NCI-H1436 (cell line): ENCODE measurements at regions not wholly inside any gene's neighbourhood (a gene's known extent, or its start where the extent isn't known, plus 50 kb on each side); places are given as distances from the start of the nearest gene placed in this dataset.

ENCODE experiments used
- DNase-seq: peaks from one replicate; lab custom pipeline; 2025; lab: John Stamatoyannopoulos, UW

DNA sequence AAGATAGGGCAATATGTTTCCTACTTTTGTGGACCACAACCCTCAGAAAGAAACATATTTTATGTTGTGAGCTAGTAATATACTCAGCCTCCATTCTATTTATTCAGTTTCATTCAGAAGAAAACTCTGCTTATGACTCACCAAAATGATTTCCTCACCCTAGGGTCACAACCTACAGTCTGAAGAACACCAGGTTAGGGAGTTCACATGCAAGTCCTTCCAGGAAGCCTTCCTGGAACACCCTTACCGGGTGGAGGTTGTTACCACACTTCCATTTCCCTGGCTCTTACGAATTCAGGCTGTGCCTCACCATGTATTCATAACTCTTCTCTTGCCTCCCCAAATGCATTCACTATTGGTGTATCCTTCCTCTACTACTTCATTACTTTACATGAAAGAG, 228.0 kb upstream of the ADAMTS9 start:
- DNase-seq: no peak

DNA sequence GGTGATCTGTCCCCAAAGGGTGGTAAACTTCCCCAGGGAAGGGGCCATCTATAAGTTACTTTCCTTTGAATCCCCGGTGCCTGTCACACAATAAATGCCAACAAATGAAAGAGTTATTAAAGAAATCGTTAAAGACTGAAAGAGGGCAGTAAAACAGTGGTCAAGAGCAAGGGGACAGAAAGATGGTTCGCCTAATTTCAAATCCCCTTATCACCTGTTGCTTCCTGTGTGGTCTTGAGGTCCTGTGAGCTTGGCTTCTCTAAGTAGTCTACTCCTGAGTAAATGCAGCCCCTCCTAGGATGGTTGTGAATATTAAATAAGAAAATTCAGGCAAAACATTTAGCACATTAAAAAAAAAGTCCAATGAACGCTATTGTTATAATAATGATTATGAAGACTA, 225.7 kb upstream of the ADAMTS9 start:
- DNase-seq: no peak

DNA sequence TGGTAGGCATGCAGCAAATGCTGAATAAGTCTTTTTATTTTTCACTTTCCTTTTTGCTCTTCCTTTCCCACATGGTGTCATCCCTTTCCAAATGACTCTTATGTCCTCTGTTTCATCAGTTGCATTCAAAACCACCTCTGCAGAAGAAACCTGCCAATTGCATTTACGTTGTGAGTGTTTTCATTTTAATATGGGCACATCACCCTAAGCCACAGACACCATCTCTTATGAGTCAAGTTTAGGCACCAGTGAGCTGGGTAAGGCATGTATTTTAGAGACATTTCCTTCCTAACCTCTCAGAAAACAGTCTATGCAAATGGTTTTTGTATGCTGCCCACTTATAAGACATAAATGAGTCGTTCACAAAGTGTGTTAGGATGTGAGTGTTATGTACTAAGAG, 223.3 kb upstream of the ADAMTS9 start:
- no peak for DNase-seq

DNA sequence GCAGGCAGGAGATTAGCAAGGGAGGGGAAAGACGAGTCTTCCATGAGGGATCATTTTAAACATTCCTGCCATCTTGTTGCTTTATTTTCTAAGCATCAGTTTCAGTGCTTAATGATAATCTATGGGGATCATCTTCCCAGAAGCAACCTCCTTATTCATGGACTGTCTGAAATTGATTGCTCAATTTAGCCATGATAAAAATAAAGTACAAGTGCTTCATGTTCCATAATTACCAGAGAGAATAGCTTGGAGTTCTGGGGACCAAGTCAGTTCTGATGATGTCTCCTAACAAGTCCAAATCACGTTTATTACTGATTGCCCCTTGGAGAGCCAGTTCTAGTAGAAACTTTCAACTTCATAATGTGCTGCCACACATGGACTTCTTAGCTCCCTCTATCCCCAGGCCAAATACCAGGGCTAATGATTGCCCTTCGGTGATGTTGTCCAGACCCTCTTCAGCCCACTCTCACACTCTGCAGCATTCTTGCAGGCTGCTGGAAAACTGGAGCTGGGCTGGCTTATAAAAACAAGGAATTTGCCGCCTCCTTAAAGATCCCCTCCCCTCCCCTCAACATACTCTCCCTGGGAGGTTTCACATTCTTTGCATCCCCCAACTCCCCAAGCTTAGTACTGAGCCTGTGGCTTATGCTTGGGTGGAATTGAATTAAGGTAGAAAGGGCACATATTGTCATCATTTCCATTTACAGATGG, 222.1 kb upstream of the ADAMTS9 start:
- no peak for DNase-seq

DNA sequence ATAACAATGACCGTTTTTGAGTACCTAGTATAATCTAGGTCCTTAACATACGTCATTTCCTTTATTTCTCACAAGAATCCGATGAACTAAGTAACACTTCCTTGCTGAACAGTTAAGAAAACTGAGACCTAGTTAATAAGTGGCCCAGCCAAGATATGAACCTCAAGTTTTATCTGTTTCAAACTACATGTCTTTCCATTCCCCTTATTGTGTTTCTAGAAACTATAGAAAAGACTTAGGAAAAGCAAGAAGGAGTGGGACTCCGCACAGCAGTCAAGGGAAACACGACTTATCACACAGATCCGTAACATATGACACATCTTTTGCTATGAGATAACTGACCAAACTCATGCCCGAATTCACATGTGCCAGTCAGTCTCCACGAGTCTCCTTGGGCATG, 221.2 kb upstream of the ADAMTS9 start:
- no peak for DNase-seq

DNA sequence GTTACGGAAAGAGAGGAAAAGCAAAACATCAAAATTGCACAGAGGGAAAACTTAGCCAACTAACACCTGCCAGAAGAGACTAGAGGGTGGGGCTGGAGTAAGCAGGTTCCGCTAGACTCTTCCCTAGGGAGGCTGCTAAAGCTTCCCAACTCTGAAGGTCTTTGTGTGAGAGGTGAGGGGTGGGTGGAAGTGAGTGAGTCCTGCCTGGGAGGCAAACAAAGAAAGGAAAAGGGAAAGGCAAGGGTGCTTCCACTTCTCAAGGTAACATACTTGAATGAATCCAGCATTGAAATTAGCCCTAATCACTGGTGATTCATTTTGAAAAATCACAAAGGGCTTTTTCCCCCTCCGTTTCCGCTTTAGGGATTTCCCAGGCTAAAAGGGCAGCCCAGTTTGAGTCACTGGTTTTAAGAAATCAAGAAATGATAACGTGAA, 220.5 kb upstream of the ADAMTS9 start:
- DNase-seq: no peak

DNA sequence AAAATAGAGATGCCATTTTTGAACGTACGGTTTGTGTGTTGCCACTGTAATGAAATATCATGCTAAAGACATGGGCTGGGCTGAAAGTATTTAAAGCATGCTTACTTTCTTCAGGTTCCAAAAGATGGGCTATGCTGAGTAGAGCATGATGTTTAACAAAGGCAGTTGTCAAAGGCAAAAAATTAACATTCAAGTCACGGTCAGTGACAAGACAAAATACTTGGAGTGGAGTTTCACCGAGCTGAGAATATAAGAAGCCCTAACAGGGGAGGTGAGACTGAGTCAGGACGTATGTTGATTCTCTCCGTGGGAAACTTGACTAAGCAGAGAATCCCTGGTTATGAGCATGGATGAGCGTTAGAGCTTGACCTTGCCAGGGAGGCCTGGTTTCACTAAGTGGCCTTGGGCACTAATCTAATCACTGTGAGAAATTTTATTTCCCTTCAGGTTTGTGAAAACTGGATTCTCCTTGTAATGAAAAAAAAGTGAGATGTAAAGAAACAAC, 218.2 kb upstream of the ADAMTS9 start:
- DNase-seq: no peak

DNA sequence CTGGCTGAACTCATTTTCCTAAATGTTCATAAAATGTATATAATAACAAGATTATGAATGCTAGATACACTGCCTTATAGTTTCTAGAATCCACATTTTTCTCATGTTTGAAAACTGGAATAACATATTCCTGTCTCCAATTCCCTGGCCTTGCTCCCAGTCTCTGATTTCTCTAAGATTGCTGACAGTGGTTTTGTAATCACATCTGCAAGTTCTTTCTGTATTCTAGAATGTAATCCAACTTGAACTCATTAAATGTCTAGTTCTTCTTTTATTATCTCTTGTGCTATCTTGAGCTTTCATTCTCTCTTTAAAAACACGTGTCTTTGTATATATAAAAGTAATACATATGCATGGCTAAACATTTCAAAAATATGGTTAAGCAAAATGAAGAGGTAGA, 215.2 kb upstream of the ADAMTS9 start:
- DNase-seq: no peak

DNA sequence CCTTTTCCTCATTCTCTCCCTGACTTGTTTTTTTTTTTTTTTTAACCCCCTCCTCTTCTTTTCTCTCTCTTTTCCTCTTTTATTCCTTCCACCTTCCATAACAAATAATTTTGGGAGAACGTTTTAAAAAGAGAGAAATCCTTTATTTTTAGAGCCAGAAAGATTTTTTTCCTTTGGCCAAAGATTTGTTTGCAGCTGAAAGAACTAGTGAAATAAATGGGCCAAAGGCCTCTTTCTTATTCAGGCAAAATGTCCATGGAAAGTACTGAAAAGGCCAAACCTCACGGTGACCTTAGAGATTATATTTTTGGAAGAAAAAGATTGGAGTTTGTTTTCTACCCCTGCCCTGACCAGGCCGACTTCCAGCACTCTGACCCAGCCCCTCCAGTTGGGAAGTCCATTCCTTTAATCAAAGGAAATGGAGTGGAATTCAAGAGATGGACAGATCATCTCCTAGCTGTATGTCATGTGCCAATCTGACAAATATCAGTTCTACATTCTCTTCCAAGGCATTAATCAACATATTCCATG, 214.3 kb upstream of the ADAMTS9 start:
- no peak for DNase-seq

DNA sequence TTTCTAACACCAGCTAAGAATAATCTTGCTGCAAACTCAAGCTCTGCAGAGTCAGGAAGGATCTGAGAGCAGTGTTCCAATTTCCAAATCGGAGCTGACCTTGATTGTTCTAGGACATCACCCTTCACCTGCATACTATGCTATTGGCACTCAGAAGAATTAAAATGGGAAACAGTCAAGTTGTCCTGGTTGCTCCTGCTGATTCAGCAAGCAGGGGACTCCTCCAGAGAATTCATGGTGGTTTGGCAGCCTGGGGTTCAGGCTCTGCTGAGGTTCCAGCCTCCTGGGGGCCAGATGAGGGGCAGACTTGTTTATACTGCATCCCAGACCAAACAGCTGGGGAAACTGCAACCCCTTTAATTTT, 213.7 kb upstream of the ADAMTS9 start:
- DNase-seq: no peak

DNA sequence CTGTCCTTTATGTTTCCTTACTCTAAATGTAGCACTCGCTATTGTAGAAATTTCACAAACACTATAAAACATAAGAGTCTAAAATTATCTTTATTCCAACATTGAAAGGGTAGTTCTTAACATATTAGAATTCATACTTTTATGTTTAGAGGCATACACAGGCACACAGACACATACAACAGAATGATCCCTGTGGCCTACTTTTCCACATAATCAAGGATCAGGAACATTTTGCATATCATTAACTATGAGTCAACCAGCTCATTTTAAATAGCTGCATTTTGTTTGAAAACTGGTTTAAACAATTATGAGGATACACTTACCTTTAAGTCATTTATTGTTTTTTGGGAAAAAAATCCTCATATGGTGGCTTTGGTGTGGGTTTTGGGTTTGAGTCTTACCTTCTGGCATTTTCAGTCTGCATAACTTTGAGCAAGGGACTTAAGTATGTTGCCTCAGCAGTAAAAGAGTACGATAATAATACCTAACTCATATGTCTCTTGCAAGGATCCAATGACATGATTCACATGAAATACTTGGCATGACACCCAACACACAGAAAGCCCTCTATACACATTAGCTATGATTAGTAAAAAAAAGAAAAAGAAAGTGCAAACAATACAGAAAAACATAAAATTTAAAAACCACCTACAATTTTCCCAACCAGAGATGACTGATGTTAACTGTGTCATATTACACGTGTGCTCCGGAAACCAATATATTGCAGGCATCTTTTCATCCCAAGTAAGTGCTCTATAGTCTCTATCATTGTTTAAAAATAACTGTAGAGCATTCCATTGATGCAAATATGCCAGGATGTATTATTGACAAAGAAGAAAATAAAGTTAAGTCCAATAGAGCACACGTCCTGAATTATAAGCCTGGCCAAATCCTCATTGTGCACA, 213.1 kb upstream of the ADAMTS9 start:
- no peak for DNase-seq

DNA sequence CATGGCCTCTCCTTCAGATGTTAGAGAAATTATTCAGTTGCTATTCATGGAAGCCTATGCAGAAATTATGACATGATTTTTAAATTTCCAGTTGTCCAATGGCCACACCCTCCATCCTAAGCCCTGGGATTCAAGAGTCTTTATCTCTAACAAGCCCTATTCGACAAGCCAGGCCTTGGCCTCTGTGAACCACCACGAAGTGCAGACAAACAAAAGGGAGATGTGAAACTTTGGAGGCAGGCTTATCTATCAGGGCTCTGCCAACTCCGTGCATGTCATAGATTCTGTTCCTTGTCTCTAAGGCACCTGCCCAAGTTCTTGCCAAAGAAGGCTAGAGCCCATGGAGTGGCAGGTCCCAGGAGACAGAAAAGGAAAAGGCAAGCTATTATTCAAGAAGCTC, 212.4 kb upstream of the ADAMTS9 start:
- DNase-seq: no peak

DNA sequence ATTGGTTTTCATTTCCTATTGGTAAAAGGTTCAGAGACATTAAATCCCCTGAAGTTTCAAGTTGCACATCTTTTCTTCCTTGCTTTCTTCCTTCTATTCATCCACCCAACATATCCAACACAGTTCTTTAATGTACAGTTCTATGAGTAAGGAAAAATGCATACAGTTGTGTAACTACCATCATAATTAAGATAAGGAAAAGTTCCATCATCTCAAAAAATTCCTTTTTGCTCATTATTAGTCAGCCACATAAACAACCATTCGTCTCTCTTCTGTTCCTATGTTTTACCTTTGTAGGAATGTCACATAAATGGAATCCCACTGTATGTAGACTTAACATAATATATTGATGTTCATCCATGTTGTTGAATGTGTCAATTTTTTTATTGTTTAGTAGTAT, 211.1 kb upstream of the ADAMTS9 start:
- DNase-seq: no peak

DNA sequence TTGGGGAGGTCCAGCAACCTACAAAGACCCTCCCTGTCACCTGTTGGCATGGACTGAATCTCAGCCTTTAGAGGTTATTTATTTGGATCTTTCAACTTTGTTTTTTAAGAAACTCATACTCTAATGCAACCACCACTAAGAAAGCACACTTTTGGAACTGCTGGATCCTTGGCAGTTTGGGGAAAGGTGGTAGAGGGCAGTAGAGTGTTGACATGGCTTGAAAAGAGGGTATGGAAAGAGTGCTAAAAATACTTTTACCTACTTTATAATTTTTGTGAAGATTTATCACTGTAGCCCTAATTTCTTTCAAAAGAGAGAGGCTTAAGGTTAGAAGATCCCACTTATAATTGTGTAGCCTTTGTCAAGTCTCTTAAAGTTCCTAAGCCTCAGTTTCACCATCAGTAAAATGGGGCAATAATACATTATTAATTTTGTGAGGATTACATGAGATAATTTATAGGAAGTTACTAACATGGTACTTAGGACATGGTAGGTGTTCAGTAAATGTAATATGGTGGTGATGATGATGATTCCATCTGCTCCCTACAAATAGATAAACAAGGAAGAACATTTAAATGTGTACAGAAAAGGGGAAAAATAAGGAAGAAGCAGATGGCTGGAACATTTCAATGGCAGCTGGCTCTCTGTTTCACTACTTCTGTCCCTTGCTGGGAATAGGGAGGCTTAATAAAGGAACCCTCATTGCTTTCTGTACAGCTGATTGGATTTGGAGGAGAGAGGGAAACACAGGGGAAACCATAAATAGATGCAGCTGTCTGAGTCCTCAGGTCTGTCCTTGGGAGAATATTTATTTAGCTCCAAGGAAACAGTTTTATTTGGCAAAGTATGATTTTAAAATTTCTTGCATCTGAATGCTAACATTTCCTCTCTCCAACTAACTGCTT, 208.4 kb upstream of the ADAMTS9 start:
- DNase-seq: no peak

DNA sequence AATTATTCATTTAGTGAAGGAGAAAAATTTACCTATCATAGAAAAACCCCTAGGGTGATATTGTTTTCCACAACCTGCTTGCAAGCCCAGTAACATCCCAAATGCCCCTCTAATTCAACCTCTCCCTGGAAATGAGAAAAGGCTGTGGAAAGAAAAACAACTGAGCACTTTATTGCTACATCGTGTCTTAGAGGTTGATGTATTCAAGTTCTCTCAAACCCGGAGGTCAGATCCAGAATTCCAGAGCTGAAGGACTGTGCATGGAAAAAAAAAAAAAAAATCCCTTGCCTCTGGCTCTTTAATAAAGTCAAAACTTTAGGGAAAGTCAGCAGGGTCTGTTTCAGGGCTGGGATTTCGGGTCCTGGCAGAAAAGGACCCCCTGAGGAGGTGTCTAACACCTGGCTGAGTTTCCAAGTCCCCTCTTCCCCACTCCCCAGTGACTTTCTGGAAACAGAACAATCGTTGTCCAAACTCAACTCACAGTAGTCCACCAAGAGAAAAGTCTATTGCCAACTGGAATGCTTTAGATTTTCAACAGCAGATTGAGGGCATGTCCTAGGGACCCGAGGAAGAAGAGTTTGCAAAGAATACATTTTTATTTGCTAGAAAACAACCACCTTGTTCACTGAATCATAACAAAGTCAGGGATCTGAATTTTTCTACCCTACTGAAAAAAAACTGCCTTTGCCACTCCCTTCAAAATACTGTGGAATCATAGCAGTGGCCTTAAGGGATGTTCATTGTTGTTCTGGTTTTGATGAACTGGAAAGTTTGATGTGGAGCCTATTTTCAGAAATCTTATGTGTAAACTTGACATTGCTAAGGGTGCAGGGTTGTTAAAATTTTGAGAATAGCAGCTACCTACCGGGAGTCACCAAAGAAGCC, 207.5 kb upstream of the ADAMTS9 start:
- no peak for DNase-seq

DNA sequence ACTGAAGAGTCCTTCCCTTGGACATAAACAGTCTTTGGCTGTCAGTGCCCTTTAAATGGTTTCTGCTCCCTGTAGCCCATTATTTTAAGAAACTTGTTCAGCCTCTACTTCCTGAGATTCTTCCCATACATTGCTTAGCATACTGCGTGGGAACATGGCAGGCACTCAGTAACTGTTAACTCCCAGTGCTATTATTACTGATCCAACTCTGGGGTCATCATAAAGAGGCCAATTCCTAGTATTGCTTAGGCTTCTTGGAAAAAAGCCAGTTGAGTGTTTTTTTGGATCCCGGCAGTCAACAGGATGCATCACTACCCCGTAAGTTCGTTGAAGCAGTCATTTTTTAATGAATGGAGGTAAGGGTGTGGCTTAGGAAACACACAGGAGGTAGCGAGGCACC, 206.2 kb upstream of the ADAMTS9 start:
- no peak for DNase-seq

DNA sequence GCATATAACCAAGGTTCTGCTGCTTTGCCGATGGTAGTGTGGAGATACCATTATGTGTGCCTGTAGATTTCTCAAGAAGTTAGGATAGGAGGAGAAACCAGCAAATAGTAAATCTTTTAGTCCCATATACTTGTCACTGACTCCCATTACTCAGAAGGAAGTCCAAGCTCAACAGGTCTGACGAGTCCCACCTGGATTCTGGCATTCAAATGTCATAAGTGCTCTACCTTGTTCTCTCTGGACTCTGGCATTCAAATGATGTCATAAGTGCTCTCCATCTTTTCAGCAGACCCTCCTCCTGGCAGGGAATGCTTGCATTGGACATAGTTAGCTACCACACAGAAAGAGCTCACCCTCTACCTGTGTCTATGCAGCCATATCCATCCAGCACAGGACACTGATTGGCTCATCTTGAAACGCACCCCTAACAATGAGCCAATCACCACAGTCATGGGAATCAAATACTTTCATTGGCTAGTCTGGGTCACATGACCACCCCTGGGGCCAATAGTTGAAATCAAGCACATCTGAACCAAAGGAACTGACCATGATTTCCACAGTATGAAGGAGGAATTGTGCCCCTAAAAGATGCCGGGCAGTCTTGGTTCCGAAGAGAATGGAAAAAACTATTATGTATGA, 205.0 kb upstream of the ADAMTS9 start:
- DNase-seq: no peak

DNA sequence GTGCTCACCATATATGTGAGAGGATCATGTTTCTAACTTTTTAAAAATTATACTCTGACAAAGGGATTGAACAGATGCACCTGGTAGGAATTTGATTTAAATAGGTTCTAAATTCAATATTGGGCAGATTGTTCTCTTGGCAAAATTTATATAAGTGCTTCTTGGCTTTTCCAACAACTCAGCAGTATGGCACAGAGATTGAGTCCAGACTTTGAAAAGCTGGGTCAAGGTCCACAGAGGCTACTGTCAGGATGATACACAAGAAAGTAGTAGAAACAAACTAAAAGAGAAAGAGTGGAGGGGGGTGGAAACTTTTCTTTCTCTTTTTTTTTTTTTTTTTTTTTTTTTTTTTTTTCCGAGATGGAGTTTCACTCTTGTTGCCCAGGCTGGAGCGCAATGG, 203.2 kb upstream of the ADAMTS9 start:
- no peak for DNase-seq

DNA sequence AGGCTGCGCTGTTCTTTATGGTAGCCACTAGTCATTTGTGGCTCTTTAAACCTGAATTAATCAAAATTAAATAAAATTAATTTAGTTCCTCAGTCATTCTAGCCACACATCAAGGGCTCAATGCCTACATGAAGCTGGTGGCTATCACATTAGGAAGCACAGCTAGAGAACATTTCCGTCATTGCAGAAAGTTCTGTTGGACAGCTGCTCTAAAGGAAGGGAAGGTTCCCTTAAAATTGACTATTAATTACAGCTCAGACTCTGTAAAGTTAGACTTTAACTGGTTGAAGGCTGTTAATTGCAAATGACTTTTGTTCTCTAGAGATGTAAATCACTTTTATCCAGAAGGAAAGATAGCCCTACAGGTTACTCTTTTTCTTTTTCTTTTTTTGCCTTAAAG, 202.7 kb upstream of the ADAMTS9 start:
- no peak for DNase-seq

DNA sequence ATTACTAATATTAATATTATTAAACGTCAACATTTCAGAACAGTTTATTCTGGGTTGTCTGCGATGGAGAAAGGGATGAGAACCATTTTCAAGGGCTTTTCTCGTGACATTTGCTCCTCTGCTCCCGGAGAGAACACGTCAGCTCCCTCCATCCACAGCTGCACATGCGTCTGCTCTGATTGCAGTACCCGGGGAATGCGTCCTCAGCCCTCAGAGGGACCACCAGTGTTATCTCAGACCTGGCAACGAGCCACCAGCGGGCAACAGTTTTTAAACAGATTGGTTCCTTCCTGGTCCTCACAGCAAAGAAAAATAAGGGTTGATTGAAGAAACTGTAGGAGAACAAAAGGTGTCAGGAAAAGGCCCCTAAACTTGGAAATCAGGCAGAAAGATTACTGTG, 202.2 kb upstream of the ADAMTS9 start:
- no peak for DNase-seq
